Stimulated activated naive CD8-positive, alpha-beta T cell treated with anti-CD3 and anti-CD28 coated beads, Interleukin-15, amount 100 ng/mL, for 72 hours (primary cell): ENCODE measurements at regions not wholly inside any gene's neighbourhood (a gene's known extent, or its start where the extent isn't known, plus 50 kb on each side); places are given as distances from the start of the nearest gene placed in this dataset.
"Not testable (repeated sequence)": the region's sequence is repeated elsewhere in the genome, so short reads cannot be mapped to it uniquely, and the experiment has no call there.

Experiments
- ATAC-seq: fragments of 150-1000 bp; cut with Tn5 transposase; 2 replicates; pipeline ENCODE4 v1.10.0; 2021; ENCODE audit warnings: mild to moderate bottlenecking, moderate library complexity
- DNase-seq, 2 donors: peaks; one replicate each; pipeline ENCODE4 v3.0.0; 2021 to 2022
- H3K27ac Mint-ChIP-seq, 2 donors: one replicate each; pipeline ENCODE4 v1.8.0; 2022; ENCODE audit warnings: mild to moderate bottlenecking in 2 of 2, mixed read lengths in 2 of 2, moderate library complexity in 2 of 2
- H3K27me3 Mint-ChIP-seq: one replicate; pipeline ENCODE4 v1.8.0; 2022; ENCODE audit warnings: mixed read lengths
- H3K4me1 Mint-ChIP-seq: one replicate; pipeline ENCODE4 v1.8.0; 2022; ENCODE audit warnings: mild to moderate bottlenecking, mixed read lengths
- H3K4me3 Mint-ChIP-seq, 2 donors: one replicate each; pipeline ENCODE4 v1.8.0; 2022; ENCODE audit warnings: mild to moderate bottlenecking in 2 of 2, mixed read lengths in 2 of 2, moderate library complexity in 1 of 2
- H3K9me3 Mint-ChIP-seq, 2 donors: one replicate each; pipeline ENCODE4 v1.8.0; 2022; ENCODE audit warnings: mixed read lengths in 2 of 2

GRCh38 chr2:166381-166780 lies 97.5 kb downstream of the SH3YL1 start:
- Mint-ChIP-seq H3K27ac (no peak overlapping the region), H3K27me3 (peaks cover 4% of the 10 kb centered on the region), H3K4me3 (no peak overlapping the region), H3K9me3 (no peaks in the 10 kb centered on the region), H3K4me1 (peaks cover 13% of the 10 kb centered on the region)
- ATAC-seq (peak; percentile 49), DNase-seq (no peak)

- DNase-seq (no peak), ATAC-seq (no peak)
- Mint-ChIP-seq H3K27ac (no peak overlapping the region), H3K27me3 (peaks cover 9% of the 10 kb centered on the region), H3K4me1 (peaks cover 13% of the 10 kb centered on the region), H3K4me3 (no peak overlapping the region), H3K9me3 (no peaks in the 10 kb centered on the region)
Observed at GRCh38 chr2:165530-165929, 98.3 kb downstream of the SH3YL1 start.

- peaks cover 9% of the 10 kb centered on the region for H3K27me3 Mint-ChIP-seq
- H3K27ac Mint-ChIP-seq: no peak overlapping the region
- H3K4me3 Mint-ChIP-seq: no peak overlapping the region
- no peak for DNase-seq
- H3K9me3 Mint-ChIP-seq: no peaks in the 10 kb centered on the region
- ATAC-seq: no peak
- peaks cover 13% of the 10 kb centered on the region for H3K4me1 Mint-ChIP-seq
Observed at GRCh38 chr2:162473-163382, 101.1 kb downstream of the SH3YL1 start.

- peaks cover 12% of the 10 kb centered on the region for H3K4me1 Mint-ChIP-seq
- ATAC-seq (no peak), DNase-seq (no peak)
- no peak overlapping the region for H3K4me3 Mint-ChIP-seq
- peaks cover 9% of the 10 kb centered on the region for H3K27me3 Mint-ChIP-seq
- no peak overlapping the region for H3K27ac Mint-ChIP-seq
- H3K9me3 Mint-ChIP-seq: no peaks in the 10 kb centered on the region
Observed at GRCh38 chr2:161729-162128, 102.1 kb downstream of the SH3YL1 start.

GRCh38 chr2:151553-152334 lies 105.4 kb upstream of the FAM110C start:
- Mint-ChIP-seq H3K27ac (no peak overlapping the region), H3K9me3 (peaks cover 0 to 6% of the 10 kb centered on the region in 2 donors), H3K4me1 (no peaks in the 10 kb centered on the region), H3K4me3 (no peak overlapping the region), H3K27me3 (no peaks in the 10 kb centered on the region)
- DNase-seq (no peak), ATAC-seq (no peak)

GRCh38 chr2:145407-145806 lies 99.1 kb upstream of the FAM110C start:
- H3K4me3 Mint-ChIP-seq: no peak overlapping the region
- H3K27me3 Mint-ChIP-seq: no peaks in the 10 kb centered on the region
- no peak for ATAC-seq
- no peaks in the 10 kb centered on the region for H3K4me1 Mint-ChIP-seq
- H3K9me3 Mint-ChIP-seq: no peaks in the 10 kb centered on the region
- H3K27ac Mint-ChIP-seq: no peak overlapping the region
- no peak for DNase-seq

- ATAC-seq (no peak), DNase-seq (no peak)
- Mint-ChIP-seq H3K27me3 (no peaks in the 10 kb centered on the region), H3K27ac (no peak overlapping the region), H3K9me3 (no peaks in the 10 kb centered on the region), H3K4me3 (no peak overlapping the region), H3K4me1 (no peaks in the 10 kb centered on the region)
Observed at GRCh38 chr2:141611-142010, 95.3 kb upstream of the FAM110C start.

- ATAC-seq (no peak), DNase-seq (no peak)
- Mint-ChIP-seq H3K4me3 (no peak overlapping the region), H3K27me3 (peaks cover 9% of the 10 kb centered on the region), H3K9me3 (no peaks in the 10 kb centered on the region), H3K4me1 (no peaks in the 10 kb centered on the region), H3K27ac (no peak overlapping the region)
Observed at GRCh38 chr2:136666-137065, 90.4 kb upstream of the FAM110C start.

- H3K9me3 Mint-ChIP-seq: peaks cover 0 to 2% of the 10 kb centered on the region in 2 donors
- H3K27me3 Mint-ChIP-seq: peaks cover 11% of the 10 kb centered on the region
- H3K27ac Mint-ChIP-seq: no peak overlapping the region
- ATAC-seq (no peak), DNase-seq (no peak)
- no peaks in the 10 kb centered on the region for H3K4me1 Mint-ChIP-seq
- H3K4me3 Mint-ChIP-seq: no peak overlapping the region
Observed at GRCh38 chr2:133675-134593, 87.6 kb upstream of the FAM110C start.

GRCh38 chr2:126769-127168 lies 80.5 kb upstream of the FAM110C start:
- not testable (repeated sequence) for H3K4me3 Mint-ChIP-seq, H3K27ac Mint-ChIP-seq, DNase-seq, H3K4me1 Mint-ChIP-seq, H3K27me3 Mint-ChIP-seq, ATAC-seq, H3K9me3 Mint-ChIP-seq

- DNase-seq (no peak), ATAC-seq (no peak)
- H3K9me3 Mint-ChIP-seq: peaks cover 0 to 8% of the 10 kb centered on the region in 2 donors
- no peaks in the 10 kb centered on the region for H3K27me3 Mint-ChIP-seq
- no peaks in the 10 kb centered on the region for H3K4me1 Mint-ChIP-seq
- no peak overlapping the region for H3K4me3 Mint-ChIP-seq
- no peak overlapping the region for H3K27ac Mint-ChIP-seq
Observed at GRCh38 chr2:124241-124880, 78.1 kb upstream of the FAM110C start.

GRCh38 chr2:116953-117352 lies 70.6 kb upstream of the FAM110C start:
- ATAC-seq (no peak), DNase-seq (no peak)
- H3K4me1 Mint-ChIP-seq: no peaks in the 10 kb centered on the region
- H3K27me3 Mint-ChIP-seq: peaks cover 15% of the 10 kb centered on the region
- no peak overlapping the region for H3K4me3 Mint-ChIP-seq
- H3K9me3 Mint-ChIP-seq: no peaks in the 10 kb centered on the region
- no peak overlapping the region for H3K27ac Mint-ChIP-seq

GRCh38 chr2:115303-115702 lies 69.0 kb upstream of the FAM110C start:
- H3K27ac Mint-ChIP-seq: no peak overlapping the region
- H3K4me3 Mint-ChIP-seq: no peak overlapping the region
- ATAC-seq (no peak), DNase-seq (no peak)
- peaks cover 15% of the 10 kb centered on the region for H3K27me3 Mint-ChIP-seq
- H3K9me3 Mint-ChIP-seq: no peaks in the 10 kb centered on the region
- H3K4me1 Mint-ChIP-seq: no peaks in the 10 kb centered on the region

GRCh38 chr2:114616-115015 lies 68.3 kb upstream of the FAM110C start:
- Mint-ChIP-seq H3K4me1 (no peaks in the 10 kb centered on the region), H3K27ac (no peak overlapping the region), H3K4me3 (no peak overlapping the region), H3K27me3 (peaks cover 15% of the 10 kb centered on the region), H3K9me3 (no peaks in the 10 kb centered on the region)
- ATAC-seq: no peak
- DNase-seq: no peak

GRCh38 chr2:109998-110397 lies 63.7 kb upstream of the FAM110C start:
- no peaks in the 10 kb centered on the region for H3K4me1 Mint-ChIP-seq
- no peak for DNase-seq
- no peak for ATAC-seq
- peaks cover under 1% of the 10 kb centered on the region for H3K27me3 Mint-ChIP-seq
- peaks cover 20 to 27% of the 10 kb centered on the region in 2 donors for H3K9me3 Mint-ChIP-seq
- no peak overlapping the region for H3K4me3 Mint-ChIP-seq
- no peak overlapping the region for H3K27ac Mint-ChIP-seq
